ENCODE measurements at regions not wholly inside any gene's neighbourhood (a gene's known extent, or its start where the extent isn't known, plus 50 kb on each side); places are given as distances from the start of the nearest gene placed in this dataset.

GRCh38 chr3:39573392-39573791 lies 105.9 kb downstream of the MOBP start:
- TF ChIP-seq POLR2AphosphoS5 (IDR thresholded peaks at IDR 0.05), result no peak
- TF ChIP-seq, protein P1, sequence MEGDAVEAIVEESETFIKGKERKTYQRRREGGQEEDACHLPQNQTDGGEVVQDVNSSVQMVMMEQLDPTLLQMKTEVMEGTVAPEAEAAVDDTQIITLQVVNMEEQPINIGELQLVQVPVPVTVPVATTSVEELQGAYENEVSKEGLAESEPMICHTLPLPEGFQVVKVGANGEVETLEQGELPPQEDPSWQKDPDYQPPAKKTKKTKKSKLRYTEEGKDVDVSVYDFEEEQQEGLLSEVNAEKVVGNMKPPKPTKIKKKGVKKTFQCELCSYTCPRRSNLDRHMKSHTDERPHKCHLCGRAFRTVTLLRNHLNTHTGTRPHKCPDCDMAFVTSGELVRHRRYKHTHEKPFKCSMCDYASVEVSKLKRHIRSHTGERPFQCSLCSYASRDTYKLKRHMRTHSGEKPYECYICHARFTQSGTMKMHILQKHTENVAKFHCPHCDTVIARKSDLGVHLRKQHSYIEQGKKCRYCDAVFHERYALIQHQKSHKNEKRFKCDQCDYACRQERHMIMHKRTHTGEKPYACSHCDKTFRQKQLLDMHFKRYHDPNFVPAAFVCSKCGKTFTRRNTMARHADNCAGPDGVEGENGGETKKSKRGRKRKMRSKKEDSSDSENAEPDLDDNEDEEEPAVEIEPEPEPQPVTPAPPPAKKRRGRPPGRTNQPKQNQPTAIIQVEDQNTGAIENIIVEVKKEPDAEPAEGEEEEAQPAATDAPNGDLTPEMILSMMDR (IDR thresholded peaks at IDR 0.05; ENCODE audit: poor library complexity, severe bottlenecking), result no peak

Data from neural cell (in vitro differentiated cells).